ENCODE measurements at regions not wholly inside any gene's neighbourhood (a gene's known extent, or its start where the extent isn't known, plus 50 kb on each side); places are given as distances from the start of the nearest gene placed in this dataset.

GRCh38 chr5:124546643-124547042 lies 199.8 kb downstream of the ZNF608 start:
- Histone ChIP-seq H3K23ac (ENCODE audit: insufficient read length, low read depth, low read length) (no peak overlapping the region), H2BK12ac (ENCODE audit: insufficient read length, low read depth, low read length) (no peak overlapping the region), H3K27ac (ENCODE audit: insufficient read length, low read depth, low read length) (no peak overlapping the region), H2AK5ac (ENCODE audit: insufficient read length, low read length) (no peak overlapping the region), H3K79me2 (ENCODE audit: insufficient read depth, low read length) (no peaks in the 10 kb centered on the region), H4K8ac (replicated peaks; ENCODE audit: insufficient read length, low read depth, low read length) (no peak overlapping the region), H3K9me3 (ENCODE audit: control insufficient read depth, low read depth, low read length) (no peaks in the 10 kb centered on the region), H3K14ac (ENCODE audit: insufficient read depth, low read length) (no peak overlapping the region), H3K4me2 (ENCODE audit: insufficient read depth, insufficient read length, low read length) (no peak overlapping the region), H2BK15ac (ENCODE audit: low read depth, low read length) (no peak overlapping the region), H2BK20ac (ENCODE audit: low read depth, low read length, poor library complexity, severe bottlenecking) (no peak overlapping the region), H3K27me3 (ENCODE audit: insufficient read depth, low read length) (no peaks in the 10 kb centered on the region), H3K56ac (ENCODE audit: insufficient read length, low read depth, low read length) (no peak overlapping the region), H4K5ac (ENCODE audit: insufficient read length, low read depth, low read length) (no peak overlapping the region), H3K4me1 (ENCODE audit: insufficient read depth, low read length) (no peaks in the 10 kb centered on the region; the same call in 1 of the 2 replicates), H3K79me1 (ENCODE audit: insufficient read depth, low read depth, low read length, poor library complexity, severe bottlenecking) (no peaks in the 10 kb centered on the region), H2AFZ (ENCODE audit: low read length) (no peak overlapping the region), H3K4ac (ENCODE audit: low read depth, low read length) (no peak overlapping the region), H4K20me1 (ENCODE audit: control insufficient read depth, insufficient read depth, insufficient read length) (no peaks in the 10 kb centered on the region), H4K91ac (ENCODE audit: insufficient read length, low read depth, low read length) (no peak overlapping the region), H2BK5ac (ENCODE audit: insufficient read length, low read length) (no peak overlapping the region), H2BK120ac (ENCODE audit: low read depth, low read length, poor library complexity, severe bottlenecking) (no peak overlapping the region), H3K9ac (ENCODE audit: extremely low read depth, insufficient read length, low read length) (no peak overlapping the region), H3T11ph (ENCODE audit: low read length) (no peak overlapping the region), H3K18ac (ENCODE audit: insufficient read length, low read depth, low read length) (no peak overlapping the region), H3K23me2 (ENCODE audit: insufficient read length, low read depth, low read length, poor library complexity, severe bottlenecking) (no peaks in the 10 kb centered on the region)
- Mint-ChIP-seq H3K9me3 (no peaks in the 10 kb centered on the region; a peak in 2 of 5 replicates), H3K4me3 (no peak overlapping the region), H3K27me3 (ENCODE audit: low read depth) (no peaks in the 10 kb centered on the region; the same call in 1 of the 2 replicates), H3K36me3 (ENCODE audit: insufficient read depth in 1 of 3, low read depth in 3 of 3) (no peaks in the 10 kb centered on the region), H3K4me1 (peaks cover 22 to 23% of the 10 kb centered on the region in 2 experiments), H3K27ac (no peak overlapping the region)
- WGBS (ENCODE audit: extremely low coverage, insufficient read length, low lambda C conversion rate) = no CpG with 5 or more reads among the region's 2 CpGs
- DNase-seq = no peak
- TF ChIP-seq CTCF (conservative IDR thresholded peaks at IDR 0.05) = no peak
